NCI-H446 (cell line): ENCODE measurements at regions not wholly inside any gene's neighbourhood (a gene's known extent, or its start where the extent isn't known, plus 50 kb on each side); places are given as distances from the start of the nearest gene placed in this dataset.

Experiments
- DNase-seq, 2 experiments: peaks; one replicate each; lab custom pipeline; 2025; lab: John Stamatoyannopoulos, UW

GRCh38 chr13:76750126-76750525 is 136.1 kb downstream of the KCTD12 start:
- no peak for DNase-seq

GRCh38 chr13:76745261-76746200 is 140.7 kb downstream of the KCTD12 start:
- DNase-seq: no peak

- DNase-seq: no peak
Measured at GRCh38 chr13:76741624-76742023, 144.6 kb downstream of the KCTD12 start.

GRCh38 chr13:76741046-76741445 is 145.2 kb downstream of the KCTD12 start:
- no peak for DNase-seq

- no peak for DNase-seq
Measured at GRCh38 chr13:76738616-76739015, 147.6 kb downstream of the KCTD12 start.

GRCh38 chr13:76737526-76737925 is 148.7 kb downstream of the KCTD12 start:
- DNase-seq: no peak

GRCh38 chr13:76735641-76736040 is 150.6 kb downstream of the KCTD12 start:
- DNase-seq: no peak

- DNase-seq: no peak
Measured at GRCh38 chr13:76733671-76734070, 152.5 kb downstream of the KCTD12 start.

GRCh38 chr13:76732367-76732766 is 153.8 kb downstream of the KCTD12 start:
- DNase-seq: no peak

- no peak for DNase-seq
Measured at GRCh38 chr13:76730220-76730619, 156.0 kb downstream of the KCTD12 start.

- no peak for DNase-seq
Measured at GRCh38 chr13:76729691-76730090, 156.5 kb downstream of the KCTD12 start.

GRCh38 chr13:76725896-76726295 is 160.3 kb downstream of the KCTD12 start:
- no peak for DNase-seq

GRCh38 chr13:76725211-76725610 is 161.0 kb downstream of the KCTD12 start:
- DNase-seq: no peak

- no peak for DNase-seq
Measured at GRCh38 chr13:76724421-76724820, 161.8 kb downstream of the KCTD12 start.

- no peak for DNase-seq
Measured at GRCh38 chr13:76723551-76724232, 162.5 kb downstream of the KCTD12 start.

- no peak for DNase-seq
Measured at GRCh38 chr13:76722782-76723181, 163.4 kb downstream of the KCTD12 start.

GRCh38 chr13:76720821-76721220 is 165.4 kb downstream of the KCTD12 start:
- no peak for DNase-seq

GRCh38 chr13:76720416-76720815 is 165.8 kb downstream of the KCTD12 start:
- DNase-seq: no peak

- DNase-seq: no peak
Measured at GRCh38 chr13:76719955-76720354, 166.2 kb downstream of the KCTD12 start.

- no peak for DNase-seq
Measured at GRCh38 chr13:76717092-76717491, 169.1 kb downstream of the KCTD12 start.

GRCh38 chr13:76715621-76716020 is 170.6 kb downstream of the KCTD12 start:
- no peak for DNase-seq

- DNase-seq: no peak
Measured at GRCh38 chr13:76715075-76715474, 171.1 kb downstream of the KCTD12 start.

- no peak for DNase-seq
Measured at GRCh38 chr13:76713280-76713679, 172.9 kb downstream of the KCTD12 start.
